Fibroblast of lung (primary cell): ENCODE measurements at regions not wholly inside any gene's neighbourhood (a gene's known extent, or its start where the extent isn't known, plus 50 kb on each side); places are given as distances from the start of the nearest gene placed in this dataset.
"Not testable (repeated sequence)": the region's sequence is repeated elsewhere in the genome, so short reads cannot be mapped to it uniquely, and the experiment has no call there.

ENCODE experiments used
- CTCF ChIP-seq, 2 donors: IDR thresholded peaks in 1 of 2; conservative IDR thresholded peaks in 1 of 2; 1 replicate in 1 of 2; 2 replicates in 1 of 2; pipeline ENCODE4 v1.5.1; 2011 to 2012; ENCODE audit warnings: low read length in 2 of 2, control low read depth in 1 of 2, inconsistent platforms in 1 of 2, low read depth in 1 of 2, mild to moderate bottlenecking in 1 of 2
- EZH2 ChIP-seq: IDR thresholded peaks from 2 replicates; pipeline ENCODE4 v1.5.1; 2012; ENCODE audit warnings: low read length, control low read depth, mild to moderate bottlenecking; ENCODE audit errors: missing control alignments

- not testable (repeated sequence) for TF ChIP-seq CTCF (conservative IDR thresholded peaks at IDR 0.05 in 1 of 2, IDR thresholded peaks at IDR 0.05 in 1 of 2; ENCODE audit: low read depth in 1 of 2, low read length in 2 of 2); EZH2
Measured at GRCh38 chr11:3554621-3555020, 87.2 kb downstream of the ART5 start.
